Choroid plexus epithelial cell (primary cell): ENCODE measurements at regions not wholly inside any gene's neighbourhood (a gene's known extent, or its start where the extent isn't known, plus 50 kb on each side); places are given as distances from the start of the nearest gene placed in this dataset.

Experiments
- DNase-seq: peaks from one replicate; pipeline ENCODE4 v3.0.0-alpha.2; 2010; ENCODE audit warnings: low read depth
- H3K4me3 ChIP-seq: 2 replicates; pipeline ENCODE4 v1.5.1; 2011; ENCODE audit warnings: low read depth, mild to moderate bottlenecking, control low read depth, low read length, moderate library complexity
- TF ChIP-seq, protein P1 (sequence below): conservative IDR thresholded peaks from 2 replicates; pipeline ENCODE4 v1.5.1; 2011; ENCODE audit warnings: low read depth, mild to moderate bottlenecking, control low read depth, inconsistent platforms, low read length, moderate library complexity

DNA sequence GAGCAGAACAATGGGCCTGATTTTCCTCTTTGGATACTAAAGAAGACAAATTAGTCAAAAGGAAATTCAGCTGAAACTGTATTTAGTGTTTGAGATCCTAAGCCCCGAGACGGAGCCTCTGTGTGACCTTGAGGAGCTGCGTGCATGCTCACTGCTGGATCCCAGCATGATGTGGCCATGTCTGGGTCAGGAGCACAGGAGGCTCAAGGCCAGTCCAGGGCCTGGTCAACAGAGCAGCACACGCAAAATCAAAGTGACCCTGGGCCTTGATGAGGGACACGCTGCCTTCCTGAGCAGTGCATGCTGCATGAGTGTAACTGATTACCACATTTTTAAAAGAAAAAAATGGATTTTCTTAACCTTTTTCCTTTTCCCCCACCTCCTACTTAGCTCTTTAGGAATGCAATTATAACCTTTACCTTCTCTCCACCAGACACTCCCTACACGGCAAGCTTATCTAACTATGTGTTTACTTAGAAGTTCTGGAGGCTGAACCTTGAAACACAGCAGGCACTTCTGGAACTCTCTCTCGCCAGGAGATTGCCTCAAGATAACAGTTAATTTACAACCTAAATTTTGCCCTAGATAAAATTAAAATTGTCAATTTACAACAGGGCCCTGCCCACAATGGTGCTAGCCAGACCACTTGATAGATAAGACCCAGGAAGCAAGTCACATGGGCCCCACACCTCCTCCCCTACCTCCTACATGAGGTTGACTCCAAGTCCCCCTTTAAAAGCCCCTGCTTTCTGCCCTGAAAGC lies 144.6 kb downstream of the LRIG2 start:
- TF ChIP-seq, protein P1, sequence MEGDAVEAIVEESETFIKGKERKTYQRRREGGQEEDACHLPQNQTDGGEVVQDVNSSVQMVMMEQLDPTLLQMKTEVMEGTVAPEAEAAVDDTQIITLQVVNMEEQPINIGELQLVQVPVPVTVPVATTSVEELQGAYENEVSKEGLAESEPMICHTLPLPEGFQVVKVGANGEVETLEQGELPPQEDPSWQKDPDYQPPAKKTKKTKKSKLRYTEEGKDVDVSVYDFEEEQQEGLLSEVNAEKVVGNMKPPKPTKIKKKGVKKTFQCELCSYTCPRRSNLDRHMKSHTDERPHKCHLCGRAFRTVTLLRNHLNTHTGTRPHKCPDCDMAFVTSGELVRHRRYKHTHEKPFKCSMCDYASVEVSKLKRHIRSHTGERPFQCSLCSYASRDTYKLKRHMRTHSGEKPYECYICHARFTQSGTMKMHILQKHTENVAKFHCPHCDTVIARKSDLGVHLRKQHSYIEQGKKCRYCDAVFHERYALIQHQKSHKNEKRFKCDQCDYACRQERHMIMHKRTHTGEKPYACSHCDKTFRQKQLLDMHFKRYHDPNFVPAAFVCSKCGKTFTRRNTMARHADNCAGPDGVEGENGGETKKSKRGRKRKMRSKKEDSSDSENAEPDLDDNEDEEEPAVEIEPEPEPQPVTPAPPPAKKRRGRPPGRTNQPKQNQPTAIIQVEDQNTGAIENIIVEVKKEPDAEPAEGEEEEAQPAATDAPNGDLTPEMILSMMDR = no peak
- H3K4me3 ChIP-seq = no peak overlapping the region
- DNase-seq = peak; percentile 15

DNA sequence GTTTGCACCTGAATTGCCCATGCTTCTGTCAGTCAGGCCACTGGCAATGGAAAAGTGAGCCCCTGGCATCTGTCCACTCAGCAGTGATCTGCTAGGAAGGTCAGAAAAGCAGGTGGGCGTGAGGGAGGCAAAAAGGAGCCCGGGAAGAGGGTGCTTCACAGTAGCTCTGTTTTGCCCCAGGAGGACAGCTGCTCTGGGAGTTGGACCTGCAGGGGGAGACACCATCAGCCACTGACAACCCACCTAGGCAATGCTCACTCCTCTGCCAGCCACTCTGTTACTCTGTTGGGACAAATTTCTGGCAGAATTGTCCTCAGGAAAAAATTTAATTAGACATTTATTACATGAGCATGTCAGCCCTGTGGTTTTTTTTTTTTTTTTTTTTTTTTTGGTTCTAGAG lies 146.4 kb downstream of the LRIG2 start:
- no peak overlapping the region for H3K4me3 ChIP-seq
- TF ChIP-seq, protein P1 = peak; percentile 47
- DNase-seq = no peak

DNA sequence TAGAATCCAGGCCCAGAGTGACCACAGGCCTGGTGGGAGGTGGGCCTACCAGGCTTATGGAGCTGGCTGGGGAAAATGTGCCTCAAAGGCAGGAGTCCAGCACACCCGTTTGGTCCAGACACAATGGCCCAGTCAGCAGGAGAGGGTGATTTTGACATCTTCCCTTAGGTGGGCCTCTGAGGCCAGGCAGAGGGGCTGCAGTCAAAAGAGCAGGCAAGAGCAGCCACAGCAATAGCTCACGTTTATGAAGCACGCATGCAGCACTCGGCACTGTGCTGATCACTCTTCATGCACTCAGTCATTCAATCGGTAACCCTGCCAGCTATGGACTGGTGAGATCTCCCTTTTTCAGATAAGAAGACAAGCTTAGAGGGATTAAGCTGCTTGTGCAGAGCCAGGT lies 146.8 kb downstream of the LRIG2 start:
- DNase-seq = no peak
- TF ChIP-seq, protein P1 = no peak
- H3K4me3 ChIP-seq = no peak overlapping the region

DNA sequence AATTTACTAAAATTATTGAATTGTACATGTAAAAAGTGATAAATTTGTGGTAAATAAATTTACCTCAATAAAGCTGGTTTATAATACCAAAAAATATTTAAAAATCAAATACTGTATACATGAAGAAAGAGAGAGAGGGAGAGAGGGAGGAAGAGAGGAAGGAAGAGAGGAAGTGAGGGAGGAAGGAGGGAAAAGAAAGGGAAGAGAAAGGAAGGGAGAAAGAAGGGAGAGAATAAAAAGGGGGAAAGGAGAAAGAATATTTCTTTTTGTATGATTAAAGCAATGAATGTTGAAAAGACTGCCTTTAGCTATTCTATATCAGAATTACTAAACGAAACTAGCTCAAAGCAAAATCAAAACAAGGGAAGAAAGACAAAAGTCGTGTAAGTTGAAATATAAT lies 150.0 kb downstream of the LRIG2 start:
- TF ChIP-seq, protein P1 = no peak
- no peak for DNase-seq
- H3K4me3 ChIP-seq = no peak overlapping the region

DNA sequence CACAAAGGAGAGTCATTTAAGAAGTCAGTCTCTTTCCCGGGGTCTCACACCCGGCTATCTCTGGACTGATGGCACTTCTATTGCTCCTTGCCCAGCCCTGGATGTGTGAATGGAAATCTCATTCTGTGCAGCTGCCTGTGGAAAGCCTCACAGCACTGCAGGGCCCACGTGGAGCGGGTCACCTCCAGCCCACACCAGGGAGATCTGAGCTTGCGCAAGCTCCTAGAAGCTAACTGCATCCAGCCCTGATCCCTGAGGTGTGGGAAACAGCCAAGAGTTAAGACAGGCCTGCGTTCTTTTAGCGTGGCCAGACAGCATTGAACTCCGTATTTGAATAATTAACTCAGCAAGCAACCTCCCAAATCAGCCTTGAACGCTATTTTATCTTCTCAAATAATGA lies 150.5 kb downstream of the LRIG2 start:
- DNase-seq = peak; percentile 54
- TF ChIP-seq, protein P1 = no peak

DNA sequence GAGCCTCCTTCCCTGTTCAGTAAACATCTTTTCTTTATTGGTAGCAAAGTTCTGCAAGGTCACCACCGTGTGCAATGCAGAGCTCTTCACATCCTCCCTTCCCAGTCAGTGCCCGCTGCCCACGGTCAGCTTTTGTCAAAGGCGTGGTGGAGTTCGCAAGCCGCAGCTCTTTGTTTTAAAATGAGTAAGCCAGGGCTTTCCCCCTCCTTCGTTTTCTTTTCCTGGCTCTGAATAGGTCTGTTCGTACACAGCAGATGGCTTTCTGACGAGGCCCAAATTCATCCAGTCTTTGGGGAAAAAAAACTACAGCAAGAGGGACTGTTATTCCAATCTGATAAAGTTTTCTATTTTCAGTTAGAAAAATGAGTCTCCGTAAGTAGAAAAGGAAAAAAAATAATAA lies 153.2 kb downstream of the LRIG2 start:
- TF ChIP-seq, protein P1 = no peak
- no peak overlapping the region for H3K4me3 ChIP-seq
- DNase-seq = no peak

More for the DNA sequence above, 150.5 kb downstream of the LRIG2 start:
- no peak overlapping the region for H3K4me3 ChIP-seq

DNA sequence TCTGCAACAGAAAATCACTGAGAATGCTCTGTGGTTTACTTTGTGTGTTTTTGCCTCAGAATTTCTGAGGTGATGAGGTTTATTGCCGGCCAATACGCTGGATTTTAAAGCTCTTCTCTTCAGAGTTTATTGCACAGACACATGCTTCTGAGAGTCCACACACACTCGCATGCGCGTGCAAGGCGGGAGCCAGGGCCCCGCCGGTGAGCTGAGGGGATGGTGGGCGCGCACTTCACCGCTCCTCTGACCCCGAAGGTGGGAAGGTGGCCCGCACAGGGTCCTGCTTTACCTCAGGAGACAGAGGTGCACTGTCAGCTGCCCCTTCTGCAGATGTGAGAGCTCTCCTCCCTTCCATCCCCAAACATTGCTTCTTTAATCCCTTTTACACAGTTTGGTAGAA lies 158.4 kb upstream of the MAGI3 start:
- no peak overlapping the region for H3K4me3 ChIP-seq
- TF ChIP-seq, protein P1 = no peak
- DNase-seq = no peak
